DOHH2 (cell line): ENCODE measurements at regions not wholly inside any gene's neighbourhood (a gene's known extent, or its start where the extent isn't known, plus 50 kb on each side); places are given as distances from the start of the nearest gene placed in this dataset.

Source experiments
- H3F3A ChIP-seq: fragments of 200-600 bp; sonication (generic), shearing (Covaris generic); 2 replicates; pipeline ENCODE4 v1.6.0; 2016; ENCODE audit warnings: antibody characterized with exemption, mild to moderate bottlenecking; ENCODE audit not compliant: control insufficient read depth, insufficient read depth
- H3K27ac ChIP-seq: fragments of 200-600 bp; sonication (generic); 2 replicates; pipeline ENCODE4 v1.5.1; 2014; ENCODE audit warnings: low read depth, mild to moderate bottlenecking, low read length, moderate library complexity
- H3K27me3 ChIP-seq: fragments of 200-600 bp; sonication (generic); 2 replicates; pipeline ENCODE4 v1.6.1; 2014; ENCODE audit warnings: mild to moderate bottlenecking, low read length, mixed read lengths; ENCODE audit not compliant: control insufficient read depth
- H3K36me3 ChIP-seq: fragments of 200-600 bp; sonication (generic); 2 replicates; pipeline ENCODE4 v1.6.1; 2014; ENCODE audit warnings: mild to moderate bottlenecking, low read length, moderate library complexity, mixed read lengths; ENCODE audit not compliant: control insufficient read depth
- H3K4me1 ChIP-seq: fragments of 200-600 bp; sonication (generic); 2 replicates; pipeline ENCODE4 v1.6.1; 2014; ENCODE audit warnings: mild to moderate bottlenecking, low read length, mixed read lengths; ENCODE audit not compliant: control insufficient read depth
- H3K4me2 ChIP-seq: fragments of 200-600 bp; sonication (generic); 2 replicates; pipeline ENCODE4 v1.6.0; 2014; ENCODE audit warnings: mild to moderate bottlenecking, low read length, moderate library complexity
- H3K4me3 ChIP-seq: fragments of 200-600 bp; sonication (generic); 2 replicates; pipeline ENCODE4 v1.5.1; 2014; ENCODE audit warnings: mild to moderate bottlenecking, low read length, mixed read lengths
- H3K79me2 ChIP-seq: fragments of 200-600 bp; sonication (generic); 2 replicates; pipeline ENCODE4 v1.6.1; 2014; ENCODE audit warnings: mild to moderate bottlenecking, low read length, mixed read lengths; ENCODE audit not compliant: control insufficient read depth
- H3K9me2 ChIP-seq: fragments of 200-600 bp; sonication (generic); replicated peaks from 2 replicates; pipeline ENCODE4 v1.6.1; 2014; ENCODE audit warnings: mild to moderate bottlenecking, low read length, mixed read lengths; ENCODE audit not compliant: control insufficient read depth
- H3K9me3 ChIP-seq: fragments of 200-600 bp; sonication (generic); 2 replicates; pipeline ENCODE4 v1.6.1; 2014; ENCODE audit warnings: antibody characterized with exemption, low read length, mixed read lengths; ENCODE audit not compliant: control insufficient read depth, insufficient read depth
- H4K20me1 ChIP-seq: fragments of 200-600 bp; sonication (generic); 2 replicates; pipeline ENCODE4 v1.6.0; 2014; ENCODE audit warnings: low read depth, mild to moderate bottlenecking, antibody characterized with exemption, low read length, moderate library complexity; ENCODE audit not compliant: control insufficient read depth, insufficient read depth
- CTCF ChIP-seq: fragments of 200-600 bp; sonication (generic); IDR thresholded peaks from one replicate; pipeline ENCODE4 v1.5.1; 2014; ENCODE audit warnings: antibody characterized with exemption, mild to moderate bottlenecking, low read depth, low read length; ENCODE audit not compliant: poor library complexity, severe bottlenecking
- EZH2phosphoT487 ChIP-seq: fragments of 200-600 bp; sonication (generic); IDR thresholded peaks from 2 replicates; pipeline ENCODE4 v1.6.1; 2017; ENCODE audit warnings: borderline replicate concordance, mild to moderate bottlenecking, antibody characterized with exemption, low read length, moderate library complexity, mixed read lengths

GRCh38 chr22:27397954-27398342 is 403.6 kb downstream of the MN1 start:
- Histone ChIP-seq H3K79me2 (no peaks in the 10 kb centered on the region), H3K27me3 (no peaks in the 10 kb centered on the region), H3K4me2 (no peak overlapping the region), H3K4me3 (no peak overlapping the region), H4K20me1 (no peaks in the 10 kb centered on the region), H3K9me3 (no peaks in the 10 kb centered on the region), H3K4me1 (no peaks in the 10 kb centered on the region), H3K27ac (no peak overlapping the region), H3F3A (no peaks in the 10 kb centered on the region), H3K36me3 (no peaks in the 10 kb centered on the region), H3K9me2 (no peaks in the 10 kb centered on the region)
- TF ChIP-seq EZH2phosphoT487 (no peak), CTCF (no peak)

- no peaks in the 10 kb centered on the region for H3K4me1 ChIP-seq
- H3K4me2 ChIP-seq: no peak overlapping the region
- no peak overlapping the region for H3K27ac ChIP-seq
- no peak for TF ChIP-seq EZH2phosphoT487
- TF ChIP-seq CTCF: no peak
- H3K79me2 ChIP-seq: no peaks in the 10 kb centered on the region
- H3K4me3 ChIP-seq: no peak overlapping the region
- no peaks in the 10 kb centered on the region for H3K9me2 ChIP-seq
- no peaks in the 10 kb centered on the region for H3K36me3 ChIP-seq
- H3F3A ChIP-seq: no peaks in the 10 kb centered on the region
- no peaks in the 10 kb centered on the region for H3K27me3 ChIP-seq
- no peaks in the 10 kb centered on the region for H4K20me1 ChIP-seq
- H3K9me3 ChIP-seq: no peaks in the 10 kb centered on the region
Observed at GRCh38 chr22:27399161-27399560, 402.4 kb downstream of the MN1 start.

DNA sequence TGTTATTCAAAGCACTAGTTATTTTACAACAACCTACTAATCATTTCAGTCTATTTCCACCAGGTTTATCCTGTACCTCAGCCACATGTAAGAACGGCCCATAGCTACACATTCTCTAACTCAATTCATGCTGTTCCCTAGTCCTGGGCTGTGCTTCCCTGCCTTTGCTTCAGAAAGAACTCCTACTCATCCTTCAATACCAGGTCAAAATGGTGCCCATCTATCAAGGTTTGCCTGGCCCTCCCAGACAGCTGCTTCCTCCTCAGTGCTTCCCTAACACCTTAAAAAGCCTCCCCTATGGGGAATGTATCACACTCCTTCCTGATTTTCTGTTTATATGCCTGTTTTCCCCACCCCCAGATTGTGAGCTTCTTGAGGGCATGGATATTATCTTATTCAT is 400.7 kb downstream of the MN1 start:
- Histone ChIP-seq H3K27me3 (no peaks in the 10 kb centered on the region), H4K20me1 (no peaks in the 10 kb centered on the region), H3K79me2 (no peaks in the 10 kb centered on the region), H3K9me3 (no peaks in the 10 kb centered on the region), H3F3A (no peaks in the 10 kb centered on the region), H3K4me1 (no peaks in the 10 kb centered on the region), H3K36me3 (no peaks in the 10 kb centered on the region), H3K4me2 (no peak overlapping the region), H3K4me3 (no peak overlapping the region), H3K27ac (no peak overlapping the region), H3K9me2 (no peaks in the 10 kb centered on the region)
- TF ChIP-seq CTCF (no peak), EZH2phosphoT487 (no peak)

- H3K36me3 ChIP-seq: no peaks in the 10 kb centered on the region
- H4K20me1 ChIP-seq: no peaks in the 10 kb centered on the region
- H3K4me1 ChIP-seq: no peaks in the 10 kb centered on the region
- no peak for TF ChIP-seq CTCF
- H3K9me2 ChIP-seq: no peaks in the 10 kb centered on the region
- no peak overlapping the region for H3K4me2 ChIP-seq
- H3K4me3 ChIP-seq: no peak overlapping the region
- H3K27me3 ChIP-seq: no peaks in the 10 kb centered on the region
- H3K27ac ChIP-seq: no peak overlapping the region
- no peaks in the 10 kb centered on the region for H3K9me3 ChIP-seq
- H3K79me2 ChIP-seq: no peaks in the 10 kb centered on the region
- H3F3A ChIP-seq: no peaks in the 10 kb centered on the region
Observed at GRCh38 chr22:27401321-27401720, 400.2 kb downstream of the MN1 start.
